ENCODE measurements at regions not wholly inside any gene's neighbourhood (a gene's known extent, or its start where the extent isn't known, plus 50 kb on each side); places are given as distances from the start of the nearest gene placed in this dataset.

GRCh38 chr18:45441110-45441847, 174.0 kb upstream of the SLC14A2 start:
- Mint-ChIP-seq H3K36me3 (ENCODE audit: low read depth) (no peaks in the 10 kb centered on the region), H3K27ac (no peak overlapping the region), H3K27me3 (no peaks in the 10 kb centered on the region), H3K4me3 (no peak overlapping the region), H3K4me1 (ENCODE audit: low read depth) (no peaks in the 10 kb centered on the region), H3K9me3 (no peaks in the 10 kb centered on the region)
- intact Hi-C loops (cut with micrococcal nuclease) = no loop called here

GRCh38 chr18:45444040-45444439, 171.2 kb upstream of the SLC14A2 start:
- intact Hi-C loops (cut with micrococcal nuclease) = no loop called here
- Mint-ChIP-seq H3K9me3 (no peaks in the 10 kb centered on the region), H3K27me3 (no peaks in the 10 kb centered on the region), H3K36me3 (ENCODE audit: low read depth) (no peaks in the 10 kb centered on the region), H3K27ac (no peak overlapping the region), H3K4me1 (ENCODE audit: low read depth) (no peaks in the 10 kb centered on the region), H3K4me3 (no peak overlapping the region)

DNA sequence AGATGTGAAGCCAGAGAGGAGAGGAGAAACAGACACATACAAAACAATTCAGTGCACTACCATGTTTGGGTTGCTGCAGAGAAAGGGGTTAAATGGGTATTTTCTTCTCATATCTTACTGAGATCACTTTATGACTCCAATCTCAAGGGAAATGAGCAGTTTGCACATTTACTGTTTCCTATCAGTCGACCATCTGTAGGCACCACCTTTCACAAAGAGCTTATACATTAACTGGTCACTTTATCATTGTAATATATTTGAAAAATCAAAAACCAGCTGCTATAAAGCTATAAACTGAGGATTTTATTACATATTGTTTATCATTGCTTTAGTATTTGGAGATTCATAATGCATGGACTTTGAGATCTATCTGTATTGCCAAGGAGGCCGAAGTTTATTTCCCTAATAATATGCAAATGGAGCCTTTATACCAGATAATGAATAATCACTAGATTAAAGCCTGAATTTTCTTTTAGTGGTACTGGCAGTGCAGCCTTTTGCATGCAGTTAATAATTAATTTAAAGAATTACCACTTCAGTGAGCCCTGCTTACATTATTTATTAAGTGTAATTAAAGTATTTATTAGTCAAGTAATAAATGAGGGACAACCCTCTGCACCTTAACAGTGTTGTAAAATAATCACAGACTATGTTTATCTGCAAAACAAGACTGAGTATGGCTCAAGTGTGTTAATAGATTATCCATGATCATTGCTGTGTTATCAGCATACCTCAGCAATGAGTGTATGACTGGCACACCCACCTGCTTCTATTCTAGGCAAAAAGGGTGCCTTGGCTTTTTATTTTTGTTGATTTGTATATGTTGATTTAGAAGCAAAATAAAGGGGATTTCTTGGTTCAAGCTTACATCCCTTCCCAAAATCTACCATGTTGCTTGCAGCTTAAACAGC, 167.7 kb upstream of the SLC14A2 start:
- no peak overlapping the region for H3K27ac Mint-ChIP-seq
- H3K9me3 Mint-ChIP-seq = no peaks in the 10 kb centered on the region
- H3K36me3 Mint-ChIP-seq (ENCODE audit: low read depth) = no peaks in the 10 kb centered on the region
- intact Hi-C loops (cut with micrococcal nuclease) = no loop called here
- no peak overlapping the region for H3K4me3 Mint-ChIP-seq
- no peaks in the 10 kb centered on the region for H3K4me1 Mint-ChIP-seq (ENCODE audit: low read depth)
- no peaks in the 10 kb centered on the region for H3K27me3 Mint-ChIP-seq

- no peaks in the 10 kb centered on the region for H3K4me1 Mint-ChIP-seq (ENCODE audit: low read depth)
- H3K27me3 Mint-ChIP-seq = no peaks in the 10 kb centered on the region
- H3K4me3 Mint-ChIP-seq = no peak overlapping the region
- H3K27ac Mint-ChIP-seq = no peak overlapping the region
- no peaks in the 10 kb centered on the region for H3K9me3 Mint-ChIP-seq
- H3K36me3 Mint-ChIP-seq (ENCODE audit: low read depth) = no peaks in the 10 kb centered on the region
- intact Hi-C loops (cut with micrococcal nuclease) = no loop called here
Observed at GRCh38 chr18:45448871-45449270, 166.4 kb upstream of the SLC14A2 start.

GRCh38 chr18:45449418-45450227, 165.7 kb upstream of the SLC14A2 start:
- Mint-ChIP-seq H3K4me3 (no peak overlapping the region), H3K27me3 (no peaks in the 10 kb centered on the region), H3K9me3 (no peaks in the 10 kb centered on the region), H3K27ac (no peak overlapping the region), H3K36me3 (ENCODE audit: low read depth) (no peaks in the 10 kb centered on the region), H3K4me1 (ENCODE audit: low read depth) (no peaks in the 10 kb centered on the region)
- intact Hi-C loops (cut with micrococcal nuclease) = no loop called here

DNA sequence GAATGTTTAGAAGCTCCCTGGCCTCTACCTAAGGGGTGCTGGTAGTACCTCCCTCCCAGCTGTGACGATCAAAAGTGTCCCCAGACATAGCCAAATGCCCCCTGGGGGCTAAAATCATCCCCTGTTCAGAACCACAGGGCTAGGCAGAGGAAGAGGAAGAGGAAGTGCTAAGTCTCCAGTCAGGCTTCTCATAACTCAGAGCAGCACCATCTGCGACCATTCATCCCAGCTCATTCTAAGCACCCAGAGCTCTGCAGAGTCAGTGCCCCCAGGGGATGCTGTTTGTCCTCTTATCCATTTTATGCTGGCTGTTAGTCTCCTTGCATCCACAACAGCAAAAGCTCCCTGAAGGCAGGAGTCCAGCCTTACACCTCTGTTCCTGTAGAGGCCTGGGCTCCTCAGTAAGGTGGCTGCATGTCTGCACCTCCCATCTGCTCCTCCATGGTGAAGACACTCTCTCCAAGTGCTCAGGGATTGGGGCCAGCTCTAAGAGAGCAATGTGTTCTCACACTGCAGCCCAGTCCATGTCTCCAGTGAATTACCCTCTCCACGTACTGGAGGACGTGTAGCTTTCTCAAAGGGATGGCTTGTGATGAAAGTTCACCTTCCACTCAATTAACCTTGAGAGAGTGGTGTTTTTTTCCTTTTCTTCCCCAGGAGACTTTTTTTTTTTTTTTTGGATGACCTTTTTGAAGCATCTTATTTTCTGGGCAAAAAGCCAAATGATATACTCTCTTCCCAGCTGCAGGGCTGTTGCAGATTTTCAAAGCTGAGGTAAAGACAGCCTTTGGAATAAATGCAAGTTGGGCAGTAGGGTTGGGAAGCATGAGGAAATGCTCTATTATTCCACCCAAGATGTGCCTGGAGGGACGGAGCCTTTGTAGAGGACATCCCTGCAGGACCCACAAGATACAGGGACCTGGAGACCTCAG, 158.9 kb upstream of the SLC14A2 start:
- no peaks in the 10 kb centered on the region for H3K9me3 Mint-ChIP-seq
- no peak overlapping the region for H3K27ac Mint-ChIP-seq
- intact Hi-C loops (cut with micrococcal nuclease) = no loop called here
- no peaks in the 10 kb centered on the region for H3K36me3 Mint-ChIP-seq (ENCODE audit: low read depth)
- H3K4me3 Mint-ChIP-seq = no peak overlapping the region
- no peaks in the 10 kb centered on the region for H3K27me3 Mint-ChIP-seq
- H3K4me1 Mint-ChIP-seq (ENCODE audit: low read depth) = peaks cover 7% of the 10 kb centered on the region

DNA sequence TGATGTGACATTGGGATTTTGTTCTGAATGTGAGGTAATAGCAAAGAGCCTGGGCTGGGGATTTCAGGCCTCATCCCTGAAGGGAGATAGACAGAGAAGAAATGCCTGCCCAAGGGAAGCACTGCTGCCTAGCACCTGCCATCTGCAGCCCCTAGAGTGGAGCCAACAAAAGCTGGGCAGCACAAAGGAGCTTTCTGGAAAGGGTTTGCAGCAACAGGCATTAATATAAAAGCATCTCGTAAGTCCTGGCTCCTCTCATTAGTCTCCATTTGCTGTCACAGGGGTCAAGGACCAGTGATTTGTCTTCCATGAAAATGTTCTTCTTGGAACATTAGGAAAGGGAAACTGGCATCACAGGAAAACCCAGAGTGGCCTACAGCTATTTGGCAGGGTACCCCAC, 157.2 kb upstream of the SLC14A2 start:
- Mint-ChIP-seq H3K27me3 (no peaks in the 10 kb centered on the region), H3K36me3 (ENCODE audit: low read depth) (no peaks in the 10 kb centered on the region), H3K4me3 (no peak overlapping the region), H3K4me1 (ENCODE audit: low read depth) (peaks cover 7% of the 10 kb centered on the region), H3K27ac (no peak overlapping the region), H3K9me3 (no peaks in the 10 kb centered on the region)
- intact Hi-C loops (cut with micrococcal nuclease) = no loop called here

DNA sequence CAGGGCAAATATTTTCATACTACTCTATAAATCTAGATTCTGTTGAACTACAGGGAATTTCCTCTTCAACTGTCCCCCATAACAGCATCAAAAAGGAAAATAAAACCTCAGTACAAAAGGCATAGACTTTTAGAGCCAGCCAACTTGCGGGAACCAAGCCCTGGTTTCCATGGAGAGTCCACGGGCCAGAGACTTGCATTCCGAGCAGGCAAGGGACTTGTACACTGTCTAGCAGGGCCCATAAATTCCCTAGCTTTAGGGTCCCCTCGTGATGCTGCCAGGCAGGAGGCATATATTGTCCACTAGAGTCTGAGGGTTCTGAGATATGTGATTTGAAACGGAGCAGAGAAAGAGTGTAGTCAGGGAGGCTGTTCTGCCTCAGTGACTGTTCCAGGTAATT, 153.1 kb upstream of the SLC14A2 start:
- Mint-ChIP-seq H3K27ac (no peak overlapping the region), H3K36me3 (ENCODE audit: low read depth) (no peaks in the 10 kb centered on the region), H3K4me3 (no peak overlapping the region), H3K9me3 (no peaks in the 10 kb centered on the region), H3K27me3 (no peaks in the 10 kb centered on the region), H3K4me1 (ENCODE audit: low read depth) (peaks cover 2% of the 10 kb centered on the region)
- intact Hi-C loops (cut with micrococcal nuclease) = no loop called here

DNA sequence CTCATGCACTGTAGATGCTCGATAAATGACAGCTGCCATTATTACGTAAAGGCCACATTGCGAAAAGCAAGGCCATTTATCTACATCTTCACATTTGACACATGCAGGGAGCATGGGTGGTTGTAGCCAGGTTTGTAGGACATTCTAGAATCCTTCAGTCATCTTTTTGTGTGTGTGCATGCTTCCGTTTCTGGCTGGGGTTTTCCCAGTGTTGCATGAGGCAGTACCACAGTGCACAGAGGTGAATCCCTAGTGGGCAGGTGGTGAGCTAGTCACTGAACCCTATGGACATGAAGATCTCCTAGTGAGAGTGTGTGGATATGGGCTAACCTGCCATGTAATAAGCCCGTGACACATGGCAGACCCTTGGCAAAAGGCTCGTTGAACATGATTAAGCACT, 151.8 kb upstream of the SLC14A2 start:
- H3K27ac Mint-ChIP-seq = no peak overlapping the region
- intact Hi-C loops (cut with micrococcal nuclease) = no loop called here
- no peaks in the 10 kb centered on the region for H3K36me3 Mint-ChIP-seq (ENCODE audit: low read depth)
- no peaks in the 10 kb centered on the region for H3K9me3 Mint-ChIP-seq
- H3K27me3 Mint-ChIP-seq = no peaks in the 10 kb centered on the region
- peaks cover 5% of the 10 kb centered on the region for H3K4me1 Mint-ChIP-seq (ENCODE audit: low read depth)
- no peak overlapping the region for H3K4me3 Mint-ChIP-seq

- no peaks in the 10 kb centered on the region for H3K27me3 Mint-ChIP-seq
Observed at GRCh38 chr18:45464619-45465018, 150.7 kb upstream of the SLC14A2 start.

GRCh38 chr18:45467293-45467692, 148.0 kb upstream of the SLC14A2 start:
- H3K4me3 Mint-ChIP-seq = no peak overlapping the region
- no peak overlapping the region for H3K27ac Mint-ChIP-seq
- intact Hi-C loops (cut with micrococcal nuclease) = no loop called here
- H3K36me3 Mint-ChIP-seq (ENCODE audit: low read depth) = no peaks in the 10 kb centered on the region
- no peaks in the 10 kb centered on the region for H3K9me3 Mint-ChIP-seq
- H3K27me3 Mint-ChIP-seq = no peaks in the 10 kb centered on the region
- H3K4me1 Mint-ChIP-seq (ENCODE audit: low read depth) = peaks cover 5% of the 10 kb centered on the region

More at GRCh38 chr18:45464619-45465018, 150.7 kb upstream of the SLC14A2 start:
- H3K36me3 Mint-ChIP-seq (ENCODE audit: low read depth) = no peaks in the 10 kb centered on the region
- intact Hi-C loops (cut with micrococcal nuclease) = no loop called here
- peaks cover 5% of the 10 kb centered on the region for H3K4me1 Mint-ChIP-seq (ENCODE audit: low read depth)
- no peaks in the 10 kb centered on the region for H3K9me3 Mint-ChIP-seq
- no peak overlapping the region for H3K4me3 Mint-ChIP-seq
- no peak overlapping the region for H3K27ac Mint-ChIP-seq

DNA sequence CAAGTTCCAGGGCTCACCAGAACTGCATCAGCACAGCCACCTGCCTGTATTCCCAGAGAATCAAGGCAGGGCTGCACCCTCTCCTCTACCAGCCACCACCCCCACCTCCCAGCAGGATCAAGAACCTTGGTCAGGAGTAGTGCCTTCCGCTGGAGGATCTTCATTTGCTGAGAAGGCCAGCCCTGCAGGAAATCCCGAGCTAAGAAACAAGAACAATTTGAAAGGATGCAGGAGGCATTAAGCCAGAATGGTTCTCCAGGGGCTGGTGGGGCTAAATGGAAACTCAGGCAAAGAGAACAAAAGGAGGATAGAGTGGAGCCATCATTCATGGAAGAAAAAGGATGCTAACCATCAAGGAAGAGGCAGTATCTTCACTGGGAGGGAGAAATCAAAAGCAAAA, 147.3 kb upstream of the SLC14A2 start:
- intact Hi-C loops (cut with micrococcal nuclease) = no loop called here
- no peak overlapping the region for H3K27ac Mint-ChIP-seq
- no peak overlapping the region for H3K4me3 Mint-ChIP-seq
- H3K4me1 Mint-ChIP-seq (ENCODE audit: low read depth) = peaks cover 5% of the 10 kb centered on the region
- H3K36me3 Mint-ChIP-seq (ENCODE audit: low read depth) = no peaks in the 10 kb centered on the region
- H3K9me3 Mint-ChIP-seq = no peaks in the 10 kb centered on the region
- H3K27me3 Mint-ChIP-seq = no peaks in the 10 kb centered on the region

DNA sequence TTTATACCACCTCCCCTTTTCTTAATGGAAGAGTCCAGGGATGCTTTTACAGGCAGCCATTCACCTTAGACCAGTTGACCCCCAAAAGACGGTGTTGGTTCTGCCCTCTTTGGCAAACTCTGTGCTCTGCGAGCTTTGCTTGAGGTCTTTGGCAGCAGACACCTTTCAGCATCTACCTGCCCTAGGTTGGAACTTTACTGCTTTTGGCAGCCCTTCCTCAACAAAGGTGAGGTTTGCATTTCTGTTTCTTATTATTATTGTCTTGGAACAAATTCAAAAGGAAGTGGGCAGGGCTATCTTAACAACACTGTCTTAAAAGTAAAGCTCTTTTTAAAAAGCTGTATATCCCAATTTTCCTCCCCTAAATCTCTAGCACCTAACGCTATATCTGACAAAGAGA, 136.4 kb upstream of the SLC14A2 start:
- intact Hi-C loops (cut with micrococcal nuclease) = no loop called here
- no peaks in the 10 kb centered on the region for H3K27me3 Mint-ChIP-seq
- no peak overlapping the region for H3K27ac Mint-ChIP-seq
- no peaks in the 10 kb centered on the region for H3K9me3 Mint-ChIP-seq
- no peaks in the 10 kb centered on the region for H3K4me1 Mint-ChIP-seq (ENCODE audit: low read depth)
- H3K4me3 Mint-ChIP-seq = no peak overlapping the region
- H3K36me3 Mint-ChIP-seq (ENCODE audit: low read depth) = no peaks in the 10 kb centered on the region

Measured in dendritic cell treated with granulocyte-macrophage colony-stimulating factor and Interleukin-4, amounts not matched to agents 40 ng/mL and 50 ng/mL, for 4 days (primary cell).